ENCODE measurements at regions not wholly inside any gene's neighbourhood (a gene's known extent, or its start where the extent isn't known, plus 50 kb on each side); places are given as distances from the start of the nearest gene placed in this dataset.

DNA sequence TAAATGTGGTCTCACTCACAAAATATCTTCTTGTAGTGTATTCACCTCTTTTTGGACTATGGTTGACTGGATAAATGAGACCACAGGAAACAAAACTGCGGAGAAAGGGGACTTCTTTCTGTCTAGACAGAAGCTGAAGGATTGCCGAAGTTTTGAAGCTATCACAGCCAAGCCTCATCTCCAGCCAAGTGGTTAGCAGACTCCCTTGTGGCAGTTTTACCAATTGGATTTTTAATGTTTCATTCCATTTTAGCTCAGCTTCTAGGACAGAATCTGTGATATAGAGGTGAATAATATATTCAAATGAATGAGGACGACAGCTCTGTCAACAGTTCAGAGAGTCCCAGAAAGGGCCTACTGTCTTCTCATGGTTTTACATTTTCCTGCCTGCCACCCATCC is 215.7 kb upstream of the ZNF608 start:
- TF ChIP-seq POLR2A (IDR thresholded peaks at IDR 0.05) = no peak
- TF ChIP-seq, protein P1, sequence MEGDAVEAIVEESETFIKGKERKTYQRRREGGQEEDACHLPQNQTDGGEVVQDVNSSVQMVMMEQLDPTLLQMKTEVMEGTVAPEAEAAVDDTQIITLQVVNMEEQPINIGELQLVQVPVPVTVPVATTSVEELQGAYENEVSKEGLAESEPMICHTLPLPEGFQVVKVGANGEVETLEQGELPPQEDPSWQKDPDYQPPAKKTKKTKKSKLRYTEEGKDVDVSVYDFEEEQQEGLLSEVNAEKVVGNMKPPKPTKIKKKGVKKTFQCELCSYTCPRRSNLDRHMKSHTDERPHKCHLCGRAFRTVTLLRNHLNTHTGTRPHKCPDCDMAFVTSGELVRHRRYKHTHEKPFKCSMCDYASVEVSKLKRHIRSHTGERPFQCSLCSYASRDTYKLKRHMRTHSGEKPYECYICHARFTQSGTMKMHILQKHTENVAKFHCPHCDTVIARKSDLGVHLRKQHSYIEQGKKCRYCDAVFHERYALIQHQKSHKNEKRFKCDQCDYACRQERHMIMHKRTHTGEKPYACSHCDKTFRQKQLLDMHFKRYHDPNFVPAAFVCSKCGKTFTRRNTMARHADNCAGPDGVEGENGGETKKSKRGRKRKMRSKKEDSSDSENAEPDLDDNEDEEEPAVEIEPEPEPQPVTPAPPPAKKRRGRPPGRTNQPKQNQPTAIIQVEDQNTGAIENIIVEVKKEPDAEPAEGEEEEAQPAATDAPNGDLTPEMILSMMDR (IDR thresholded peaks at IDR 0.05) = no peak
